Prostate gland (tissue), 2 donors: ENCODE measurements at regions not wholly inside any gene's neighbourhood (a gene's known extent, or its start where the extent isn't known, plus 50 kb on each side); places are given as distances from the start of the nearest gene placed in this dataset.

Source experiments
- CTCF ChIP-seq, 4 experiments: fragments of 200-600 bp in 2 of 4; fragments of 450-650 bp in 2 of 4; sonication (generic) in 2 of 4; IDR thresholded peaks; 1 replicate in 3 of 4; 2 replicates in 1 of 4; pipeline ENCODE4 v1.5.1; 2016 to 2019; ENCODE audit warnings: antibody characterized with exemption in 4 of 4, mild to moderate bottlenecking in 2 of 4, moderate library complexity in 2 of 4
- POLR2A ChIP-seq: fragments of 450-650 bp; IDR thresholded peaks from one replicate; pipeline ENCODE4 v1.6.1; 2016; ENCODE audit warnings: antibody characterized with exemption, mild to moderate bottlenecking

GRCh38 chr11:24391167-24391566 is 105.7 kb upstream of the LUZP2 start:
- TF ChIP-seq POLR2A (no peak), CTCF (IDR thresholded peaks at IDR 0.05) (no peak)
